Left ventricle myocardium inferior (tissue), 1 donor: ENCODE measurements at regions not wholly inside any gene's neighbourhood (a gene's known extent, or its start where the extent isn't known, plus 50 kb on each side); places are given as distances from the start of the nearest gene placed in this dataset.

Source experiments
- DNase-seq: peaks from one replicate; pipeline ENCODE4 v3.0.0-alpha.2; 2020
- H3K27ac ChIP-seq: fragments of 200-600 bp; replicated peaks from 2 replicates; pipeline ENCODE4 v1.8.0; 2021
- H3K27me3 ChIP-seq: fragments of 200-600 bp; 2 replicates; pipeline ENCODE4 v1.8.0; 2021; ENCODE audit warnings: low read depth
- H3K36me3 ChIP-seq: fragments of 200-600 bp; 2 replicates; pipeline ENCODE4 v1.8.0; 2021
- H3K4me1 ChIP-seq: fragments of 200-600 bp; 2 replicates; pipeline ENCODE4 v1.8.0; 2021
- H3K4me3 ChIP-seq: fragments of 200-600 bp; 2 replicates; pipeline ENCODE4 v1.8.0; 2021; ENCODE audit warnings: mild to moderate bottlenecking, moderate library complexity
- H3K9me3 ChIP-seq: fragments of 200-600 bp; replicated peaks from 2 replicates; pipeline ENCODE4 v1.8.0; 2021
- CTCF ChIP-seq: fragments of 200-600 bp; IDR thresholded peaks from 2 replicates; pipeline ENCODE4 v1.8.0; 2021; ENCODE audit warnings: antibody characterized with exemption, mild to moderate bottlenecking, borderline replicate concordance
- intact Hi-C: fragments of 100-400 bp; cut with micrococcal nuclease; formaldehyde crosslinking; loops from one replicate; pipeline ENCODE4 v1.11.0; 2022
- donor health status: DM: no; HTN: yes; CAD: no; lungs with severe emphysema.

- Histone ChIP-seq H3K4me3 (no peak overlapping the region), H3K36me3 (no peaks in the 10 kb centered on the region), H3K4me1 (no peaks in the 10 kb centered on the region), H3K9me3 (peaks cover 1% of the 10 kb centered on the region), H3K27ac (no peak overlapping the region), H3K27me3 (peaks cover 36% of the 10 kb centered on the region)
- intact Hi-C loops, result no loop called here
- no peak for DNase-seq
- TF ChIP-seq CTCF, result no peak
These were observed 235.0 kb downstream of the MATN1 start for GRCh38 chr1:30488324-30488913.

- no peaks in the 10 kb centered on the region for H3K4me1 ChIP-seq
- intact Hi-C loops, result no loop called here
- H3K27ac ChIP-seq, result no peak overlapping the region
- H3K36me3 ChIP-seq, result no peaks in the 10 kb centered on the region
- H3K27me3 ChIP-seq, result peaks cover 28% of the 10 kb centered on the region
- TF ChIP-seq CTCF, result no peak
- H3K4me3 ChIP-seq, result no peak overlapping the region
- DNase-seq, result no peak
- H3K9me3 ChIP-seq, result peaks cover 15% of the 10 kb centered on the region
These were observed 236.3 kb downstream of the MATN1 start for GRCh38 chr1:30487042-30487441.

- no peak overlapping the region for H3K27ac ChIP-seq
- intact Hi-C loops, result no loop called here
- H3K27me3 ChIP-seq, result peaks cover 29% of the 10 kb centered on the region
- no peak for DNase-seq
- H3K9me3 ChIP-seq, result peaks cover 32% of the 10 kb centered on the region
- no peaks in the 10 kb centered on the region for H3K36me3 ChIP-seq
- no peak overlapping the region for H3K4me3 ChIP-seq
- no peak for TF ChIP-seq CTCF
- no peaks in the 10 kb centered on the region for H3K4me1 ChIP-seq
These were observed 238.3 kb downstream of the MATN1 start for GRCh38 chr1:30485072-30485471.

GRCh38 chr1:30484668-30485067, 238.7 kb downstream of the MATN1 start:
- no peak overlapping the region for H3K4me3 ChIP-seq
- no peak for DNase-seq
- H3K4me1 ChIP-seq, result no peaks in the 10 kb centered on the region
- H3K27me3 ChIP-seq, result peaks cover 31% of the 10 kb centered on the region
- peaks cover 32% of the 10 kb centered on the region for H3K9me3 ChIP-seq
- H3K27ac ChIP-seq, result no peak overlapping the region
- TF ChIP-seq CTCF, result no peak
- intact Hi-C loops, result no loop called here
- no peaks in the 10 kb centered on the region for H3K36me3 ChIP-seq

- TF ChIP-seq CTCF, result no peak
- Histone ChIP-seq H3K27me3 (peaks cover 20% of the 10 kb centered on the region), H3K36me3 (no peaks in the 10 kb centered on the region), H3K9me3 (peaks cover 32% of the 10 kb centered on the region), H3K4me1 (no peaks in the 10 kb centered on the region), H3K4me3 (no peak overlapping the region), H3K27ac (no peak overlapping the region)
- DNase-seq, result no peak
- intact Hi-C loops, result no loop called here
These were observed 243.8 kb downstream of the MATN1 start for GRCh38 chr1:30479575-30479974.
